GM12878 (cell line): ENCODE measurements at regions not wholly inside any gene's neighbourhood (a gene's known extent, or its start where the extent isn't known, plus 50 kb on each side); places are given as distances from the start of the nearest gene placed in this dataset.

Experiments used
- ATAC-seq: fragments of 200-7000 bp; cut with Tn5 transposase; 3 replicates; pipeline ENCODE4 v1.9.1; 2020; ENCODE audit warnings: mild to moderate bottlenecking, moderate library complexity
- BruUV-seq: library from RNA; stranded (reverse); fragments of 400-500 nt; replicated peaks from 2 replicates; lab custom pipeline; 2021; lab: Mats Ljungman, UMichigan
- CTCF ChIA-PET: fragments of 300-600 bp; sonication (Branson Sonifier 250); formaldehyde crosslinking; extraction: SDS; loops from one replicate; lab custom pipeline; 2021; ENCODE audit warnings: inconsistent platforms; lab: Yijun Ruan, JAX
- POLR2A ChIA-PET: fragments of 350-600 bp; formaldehyde crosslinking; extraction: SDS; loops from one replicate; lab custom pipeline; 2021; ENCODE audit warnings: inconsistent platforms; lab: Charles Lee
- RAD21 ChIA-PET: fragments of 300-600 bp; sonication (Branson Sonifier 250); formaldehyde crosslinking; loops from one replicate; lab custom pipeline; 2023; ENCODE audit warnings: antibody characterized with exemption; ENCODE audit not compliant: unreplicated experiment; lab: Charles Lee
- SMC1A ChIA-PET: fragments of 300-600 bp; sonication (Branson Sonifier 250); formaldehyde crosslinking; loops from one replicate; lab custom pipeline; 2023; ENCODE audit not compliant: unreplicated experiment, uncharacterized antibody; lab: Charles Lee
- DNase-seq: peaks from one replicate; pipeline ENCODE4 v3.0.0-alpha.2; 2011; ENCODE audit warnings: low read depth, low spot score
- FAIRE-seq: peaks from 3 replicates; lab custom pipeline; 2011; peaks lifted over from hg19 to GRCh38; lab: Jason Lieb, UNC
- H2AFZ ChIP-seq: 2 replicates; pipeline ENCODE4 v1.6.0; 2011; ENCODE audit warnings: low read depth, low read length, control low read depth; ENCODE audit not compliant: control insufficient read depth
- H3K27ac ChIP-seq: 2 replicates; pipeline ENCODE4 v1.5.1; 2011; ENCODE audit warnings: control low read depth; ENCODE audit not compliant: control insufficient read depth, insufficient read depth
- H3K27me3 ChIP-seq, 2 experiments: replicated peaks in 1 of 2; 2 replicates each; pipeline versions ENCODE4 v1.6.0 to v1.6.1; 2011; ENCODE audit warnings: low read length in 1 of 2; ENCODE audit not compliant: control insufficient read depth in 2 of 2, insufficient read depth in 2 of 2
- H3K36me3 ChIP-seq, 2 experiments: 2 replicates each; pipeline ENCODE4 v1.5.1; 2011; ENCODE audit warnings: low read length in 1 of 2; ENCODE audit not compliant: control insufficient read depth in 2 of 2, insufficient read depth in 2 of 2
- H3K4me1 ChIP-seq: 2 replicates; pipeline ENCODE4 v1.6.1; 2011; ENCODE audit warnings: mild to moderate bottlenecking, low read length, moderate library complexity, mixed read lengths; ENCODE audit not compliant: control insufficient read depth, insufficient read depth
- H3K4me2 ChIP-seq: 2 replicates; pipeline ENCODE4 v1.6.0; 2011; ENCODE audit warnings: control low read depth; ENCODE audit not compliant: control insufficient read depth, insufficient read depth
- H3K4me3 ChIP-seq: fragments of 200-600 bp; sonication (generic); 2 replicates; pipeline ENCODE4 v1.5.1; 2016
- H3K79me2 ChIP-seq: 2 replicates; pipeline ENCODE4 v1.6.0; 2011; ENCODE audit warnings: low read length; ENCODE audit not compliant: control insufficient read depth, insufficient read depth
- H3K9ac ChIP-seq: 2 replicates; pipeline ENCODE4 v1.8.0; 2011; ENCODE audit warnings: low read length, control low read depth, mixed read lengths; ENCODE audit not compliant: control insufficient read depth, insufficient read depth
- H3K9me3 ChIP-seq: replicated peaks from 3 replicates; pipeline ENCODE4 v1.5.1; 2011; ENCODE audit warnings: mild to moderate bottlenecking, low read length; ENCODE audit not compliant: control insufficient read depth, insufficient read depth
- H4K20me1 ChIP-seq: 2 replicates; pipeline ENCODE4 v1.6.0; 2011; ENCODE audit not compliant: control insufficient read depth, insufficient read depth
- ATF7 ChIP-seq: fragments of 450-650 bp; IDR thresholded peaks from 2 replicates; pipeline ENCODE4 v1.6.1; 2016; ENCODE audit warnings: low read depth, mild to moderate bottlenecking
- CHD4 ChIP-seq: fragments of 200-600 bp; sonication (generic); IDR thresholded peaks from 2 replicates; pipeline ENCODE4 v1.6.1; 2016; ENCODE audit warnings: mild to moderate bottlenecking
- CTCF ChIP-seq, 3 experiments: IDR thresholded peaks in 2 of 3; conservative IDR thresholded peaks in 1 of 3; 2 replicates each; pipeline ENCODE4 v1.5.1; 2011; ENCODE audit warnings: low read depth in 3 of 3, low read length in 3 of 3, mild to moderate bottlenecking in 3 of 3, control low read depth in 2 of 3, moderate library complexity in 2 of 3, inconsistent platforms in 1 of 3, mixed read lengths in 1 of 3; ENCODE audit not compliant: control insufficient read depth in 2 of 3, insufficient read depth in 1 of 3; ENCODE audit errors: extremely low read depth in 1 of 3
- MTA2 ChIP-seq: fragments of 450-650 bp; IDR thresholded peaks from 2 replicates; pipeline ENCODE4 v1.6.1; 2016; ENCODE audit warnings: low read depth, mild to moderate bottlenecking, moderate library complexity
- MTA3 ChIP-seq: IDR thresholded peaks from 2 replicates; pipeline ENCODE4 v1.6.1; 2012; ENCODE audit warnings: low read length, inconsistent platforms, borderline replicate concordance
- POLR2AphosphoS2 ChIP-seq: IDR thresholded peaks from 2 replicates; pipeline ENCODE4 v1.6.1; 2011; ENCODE audit warnings: low read depth, mild to moderate bottlenecking, low read length, improper control_type of control experiment, moderate library complexity
- RCOR1 ChIP-seq: conservative IDR thresholded peaks from 2 replicates; pipeline ENCODE4 v1.6.1; 2012; ENCODE audit warnings: low read depth, low read length, improper control_type of control experiment
- RELA ChIP-seq: fragments of 450-650 bp; IDR thresholded peaks from 2 replicates; pipeline ENCODE4 v1.8.0; 2014; ENCODE audit warnings: borderline replicate concordance; ENCODE audit not compliant: partially characterized antibody
- SKIL ChIP-seq: fragments of 450-650 bp; IDR thresholded peaks from 2 replicates; pipeline ENCODE4 v1.6.1; 2017; ENCODE audit warnings: mild to moderate bottlenecking, low read depth, inconsistent platforms; ENCODE audit not compliant: poor library complexity, severe bottlenecking
- STAT1 ChIP-seq: fragments of 450-650 bp; conservative IDR thresholded peaks from 2 replicates; pipeline ENCODE4 v1.6.1; 2014; ENCODE audit warnings: antibody characterized with exemption, mild to moderate bottlenecking
- TBL1XR1 ChIP-seq: IDR thresholded peaks from 2 replicates; pipeline ENCODE4 v1.6.1; 2012; ENCODE audit warnings: low read depth, low read length, improper control_type of control experiment
- YY1 ChIP-seq: IDR thresholded peaks from 2 replicates; pipeline ENCODE4 v1.6.1; 2011; ENCODE audit warnings: low read depth, mild to moderate bottlenecking, low read length
- ZNF207 ChIP-seq: fragments of 450-650 bp; IDR thresholded peaks from 2 replicates; pipeline ENCODE4 v1.6.1; 2014; ENCODE audit warnings: antibody characterized with exemption, mild to moderate bottlenecking, borderline replicate concordance
- ZNF274 ChIP-seq: IDR thresholded peaks from one replicate; pipeline ENCODE4 v1.8.0; 2011; ENCODE audit not compliant: insufficient read length, insufficient read depth
- WGBS: methylation state at CpG from one replicate; pipeline ENCODE4 v1.1.6; 2016; ENCODE audit warnings: low lambda C conversion rate; ENCODE audit not compliant: insufficient replicate concordance, insufficient coverage; ENCODE audit errors: missing lambda C conversion rate; 5-methylcytosine and 5-hydroxymethylcytosine counted together
- in situ Hi-C: fragments of 300-500 bp; cut with MboI; formaldehyde crosslinking; loops from 9 replicates; pipeline ENCODE4 v1.14.3; 2018; ENCODE audit warnings: mixed read lengths
- intact Hi-C: fragments of 100-400 bp; cut with micrococcal nuclease; formaldehyde crosslinking; loops from one replicate; pipeline ENCODE4 v1.14.2; 2022; ENCODE audit not compliant: unreplicated experiment
- TF ChIP-seq, protein P1 (sequence below): fragments of 450-650 bp; IDR thresholded peaks from 2 replicates; pipeline ENCODE4 v1.6.1; 2016; ENCODE audit warnings: mild to moderate bottlenecking

- Histone ChIP-seq H3K9ac (no peak overlapping the region), H4K20me1 (no peaks in the 10 kb centered on the region), H3K4me1 (no peaks in the 10 kb centered on the region), H3K36me3 (no peaks in the 10 kb centered on the region), H3K27ac (no peak overlapping the region), H3K9me3 (no peaks in the 10 kb centered on the region)
- ATAC-seq (no peak), FAIRE-seq (no peak), DNase-seq (no peak)
- ChIA-PET CTCF (no interaction called here), POLR2A (interaction anchor here (1.4 kb wide), 1 partner anchor 18 kb away, joined by 3 read pairs; no protein-coding TSS in a partner anchor), SMC1A (interaction anchor here (0.8 to 1.4 kb wide), 2 partner anchors 10 to 30 kb away, joined by 3 read pairs; no protein-coding TSS in a partner anchor), RAD21 (no interaction called here)
- in situ Hi-C loops (no loop called here), intact Hi-C loops (no loop called here)
- TF ChIP-seq YY1 = no peak
- no peak for TF ChIP-seq CHD4
- TF ChIP-seq RELA = no peak
- TF ChIP-seq MTA2 = no peak
- no peak for TF ChIP-seq RCOR1
- TF ChIP-seq POLR2AphosphoS2 = no peak
- no peak for TF ChIP-seq TBL1XR1
- TF ChIP-seq CTCF (IDR thresholded peaks at IDR 0.05 in 2 of 3, conservative IDR thresholded peaks at IDR 0.05 in 1 of 3; ENCODE audit: control insufficient read depth in 2 of 3, extremely low read depth in 1 of 3, insufficient read depth in 1 of 3, low read depth in 3 of 3, low read length in 3 of 3) = no peak
- no peak for TF ChIP-seq ATF7
- TF ChIP-seq ZNF207 = no peak
- TF ChIP-seq STAT1 = no peak
- no peak for TF ChIP-seq MTA3
- no peak for TF ChIP-seq ZNF274
- TF ChIP-seq, protein P1, sequence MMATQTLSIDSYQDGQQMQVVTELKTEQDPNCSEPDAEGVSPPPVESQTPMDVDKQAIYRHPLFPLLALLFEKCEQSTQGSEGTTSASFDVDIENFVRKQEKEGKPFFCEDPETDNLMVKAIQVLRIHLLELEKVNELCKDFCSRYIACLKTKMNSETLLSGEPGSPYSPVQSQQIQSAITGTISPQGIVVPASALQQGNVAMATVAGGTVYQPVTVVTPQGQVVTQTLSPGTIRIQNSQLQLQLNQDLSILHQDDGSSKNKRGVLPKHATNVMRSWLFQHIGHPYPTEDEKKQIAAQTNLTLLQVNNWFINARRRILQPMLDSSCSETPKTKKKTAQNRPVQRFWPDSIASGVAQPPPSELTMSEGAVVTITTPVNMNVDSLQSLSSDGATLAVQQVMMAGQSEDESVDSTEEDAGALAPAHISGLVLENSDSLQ = no peak
- no peak for TF ChIP-seq SKIL
- TF ChIP-seq, all 136 proteins: peak for 0
- no peak overlapping the region for H2AFZ ChIP-seq
- no peak overlapping the region for H3K4me2 ChIP-seq
- no peaks in the 10 kb centered on the region for H3K79me2 ChIP-seq
- H3K27me3 ChIP-seq = no peaks in the 10 kb centered on the region
- H3K4me3 ChIP-seq = no peak overlapping the region
- 0% methylated on average over 1 of the region's 1 CpG for WGBS
- BruUV-seq = no TSS peak
Measured at GRCh38 chr6:141513830-141514229, 618.9 kb upstream of the GJE1 start.
